Breast epithelium (tissue), 3 donors: ENCODE measurements at regions not wholly inside any gene's neighbourhood (a gene's known extent, or its start where the extent isn't known, plus 50 kb on each side); places are given as distances from the start of the nearest gene placed in this dataset.

ENCODE experiments used
- POLR2A ChIP-seq: fragments of 450-650 bp; IDR thresholded peaks from one replicate; pipeline ENCODE4 v1.6.1; 2016; ENCODE audit warnings: antibody characterized with exemption, mild to moderate bottlenecking, moderate library complexity
- TF ChIP-seq, protein P1 (sequence below), 3 donors: fragments of 450-650 bp; IDR thresholded peaks; one replicate each; pipeline ENCODE4 v1.5.1; 2016 to 2017; ENCODE audit warnings: antibody characterized with exemption in 3 of 3, mild to moderate bottlenecking in 3 of 3, moderate library complexity in 3 of 3

DNA sequence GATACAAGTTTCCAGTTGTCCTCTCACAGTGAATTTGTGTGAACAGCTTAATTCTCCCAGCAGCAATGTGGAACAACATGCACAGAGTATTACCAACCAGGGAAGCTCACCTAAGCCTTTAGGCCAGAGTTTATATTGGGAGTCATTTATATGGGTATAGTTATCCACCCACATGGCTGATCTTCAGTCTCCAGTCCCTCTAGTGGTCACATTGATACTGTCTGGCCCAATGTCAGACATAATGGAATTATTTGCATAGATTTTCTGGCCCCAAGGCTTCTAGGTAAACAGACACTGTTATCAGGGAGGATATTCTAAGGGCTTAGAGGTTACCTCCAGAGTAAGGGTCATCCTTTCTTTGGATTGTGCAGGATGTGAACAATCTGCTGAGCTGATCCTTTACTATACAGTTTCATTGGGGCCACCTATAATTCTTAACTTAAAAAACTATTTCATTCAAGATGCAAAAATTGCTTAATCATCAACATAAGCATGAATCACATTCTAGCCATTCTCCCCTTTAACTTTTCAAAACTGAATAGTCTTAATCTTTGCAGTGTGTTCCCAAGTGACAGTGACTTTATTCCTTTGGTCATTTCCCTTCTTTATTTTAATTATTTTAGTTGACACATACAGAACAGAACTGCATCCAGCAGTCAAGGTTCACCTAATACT lies 210.9 kb downstream of the LTN1 start:
- TF ChIP-seq, protein P1, sequence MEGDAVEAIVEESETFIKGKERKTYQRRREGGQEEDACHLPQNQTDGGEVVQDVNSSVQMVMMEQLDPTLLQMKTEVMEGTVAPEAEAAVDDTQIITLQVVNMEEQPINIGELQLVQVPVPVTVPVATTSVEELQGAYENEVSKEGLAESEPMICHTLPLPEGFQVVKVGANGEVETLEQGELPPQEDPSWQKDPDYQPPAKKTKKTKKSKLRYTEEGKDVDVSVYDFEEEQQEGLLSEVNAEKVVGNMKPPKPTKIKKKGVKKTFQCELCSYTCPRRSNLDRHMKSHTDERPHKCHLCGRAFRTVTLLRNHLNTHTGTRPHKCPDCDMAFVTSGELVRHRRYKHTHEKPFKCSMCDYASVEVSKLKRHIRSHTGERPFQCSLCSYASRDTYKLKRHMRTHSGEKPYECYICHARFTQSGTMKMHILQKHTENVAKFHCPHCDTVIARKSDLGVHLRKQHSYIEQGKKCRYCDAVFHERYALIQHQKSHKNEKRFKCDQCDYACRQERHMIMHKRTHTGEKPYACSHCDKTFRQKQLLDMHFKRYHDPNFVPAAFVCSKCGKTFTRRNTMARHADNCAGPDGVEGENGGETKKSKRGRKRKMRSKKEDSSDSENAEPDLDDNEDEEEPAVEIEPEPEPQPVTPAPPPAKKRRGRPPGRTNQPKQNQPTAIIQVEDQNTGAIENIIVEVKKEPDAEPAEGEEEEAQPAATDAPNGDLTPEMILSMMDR (IDR thresholded peaks at IDR 0.05) = no peak
- TF ChIP-seq POLR2A = no peak
